ENCODE measurements at regions not wholly inside any gene's neighbourhood (a gene's known extent, or its start where the extent isn't known, plus 50 kb on each side); places are given as distances from the start of the nearest gene placed in this dataset.
A peak's percentile ranks its signal among the peaks of the same experiment; 100 is the strongest.
"Not testable (repeated sequence)": the region's sequence is repeated elsewhere in the genome, so short reads cannot be mapped to it uniquely, and the experiment has no call there.

DNA sequence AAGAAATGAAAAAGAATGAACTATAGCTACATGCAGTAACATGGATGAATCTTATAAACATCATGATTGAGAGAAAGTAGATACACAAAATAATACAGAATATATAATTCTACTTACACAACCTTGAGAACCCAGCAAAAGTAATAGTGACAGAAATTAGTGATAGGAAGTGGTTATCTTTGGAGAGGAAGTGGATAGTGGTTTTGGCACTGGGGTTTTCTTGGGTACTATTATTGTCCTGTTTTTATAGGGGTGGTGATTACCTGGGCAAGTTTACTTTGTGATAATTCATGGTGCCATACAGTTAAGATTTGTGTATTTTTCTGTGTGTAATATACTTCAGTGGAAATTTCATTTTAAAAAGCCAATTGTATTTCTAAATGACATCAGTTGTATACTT is 352.7 kb downstream of the AEBP2 start:
- Mint-ChIP-seq H3K36me3 (peaks cover 8% of the 10 kb centered on the region), H3K27me3 (peaks cover 2% of the 10 kb centered on the region), H3K4me3 (peak overlapping the region; percentile 71), H3K9me3 (peaks cover 9% of the 10 kb centered on the region), H3K27ac (peak overlapping the region; percentile 53), H3K4me1 (peaks cover 27% of the 10 kb centered on the region)
- ATAC-seq (ENCODE audit: low read depth): peak; percentile 74
- POLR2A ChIA-PET: no interaction called here
- DNase-seq: no peak

DNA sequence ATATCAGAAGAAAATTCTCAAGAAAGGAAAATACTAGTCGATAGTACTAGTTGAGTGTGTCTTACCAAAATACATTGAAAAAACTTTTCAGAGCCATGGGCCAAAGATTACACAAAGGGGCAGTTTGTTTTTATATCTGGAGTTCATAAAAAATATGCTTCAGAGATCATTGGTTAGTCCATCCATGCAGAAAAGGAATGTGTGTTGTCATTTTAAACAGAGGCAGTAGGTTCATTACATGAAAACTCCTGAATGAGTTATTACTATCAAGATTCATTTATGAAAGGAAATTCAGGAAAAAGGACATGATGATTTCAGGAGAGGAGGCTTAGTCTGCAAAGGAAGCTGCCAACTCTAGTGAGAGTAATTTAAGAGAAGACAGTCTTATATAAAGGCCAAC is 354.8 kb downstream of the AEBP2 start:
- Mint-ChIP-seq H3K4me3 (no peak overlapping the region), H3K4me1 (peaks cover 27% of the 10 kb centered on the region), H3K9me3 (peaks cover 7% of the 10 kb centered on the region), H3K27ac (no peak overlapping the region), H3K27me3 (no peaks in the 10 kb centered on the region), H3K36me3 (peaks cover 8% of the 10 kb centered on the region)
- DNase-seq (no peak), ATAC-seq (ENCODE audit: low read depth) (no peak)
- POLR2A ChIA-PET: no interaction called here

DNA sequence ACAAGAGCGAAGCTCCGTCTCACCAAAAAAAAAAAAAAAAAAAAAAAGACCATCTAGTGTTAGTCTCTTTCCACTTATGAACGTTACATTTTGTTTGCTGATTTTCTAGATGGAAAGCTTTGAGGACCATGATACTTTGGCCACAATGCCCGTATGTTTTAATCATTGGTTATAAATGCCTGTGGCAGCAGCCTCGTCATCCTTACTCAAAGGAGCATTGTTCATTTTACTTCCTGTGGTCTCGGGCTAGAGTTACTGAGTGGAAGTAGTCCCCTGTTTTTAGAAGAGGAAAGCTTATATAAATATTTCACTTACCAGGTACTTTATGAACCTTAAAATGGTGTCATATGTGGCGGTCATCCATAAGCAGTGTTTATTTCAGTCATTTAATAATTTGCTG is 359.9 kb downstream of the AEBP2 start:
- DNase-seq: no peak
- Mint-ChIP-seq H3K4me3 (no peak overlapping the region), H3K27me3 (peaks cover 3% of the 10 kb centered on the region), H3K27ac (no peak overlapping the region), H3K9me3 (peaks cover 4% of the 10 kb centered on the region), H3K4me1 (peaks cover 13% of the 10 kb centered on the region), H3K36me3 (peaks cover 5% of the 10 kb centered on the region)
- POLR2A ChIA-PET: no interaction called here
- no peak for ATAC-seq (ENCODE audit: low read depth)

DNA sequence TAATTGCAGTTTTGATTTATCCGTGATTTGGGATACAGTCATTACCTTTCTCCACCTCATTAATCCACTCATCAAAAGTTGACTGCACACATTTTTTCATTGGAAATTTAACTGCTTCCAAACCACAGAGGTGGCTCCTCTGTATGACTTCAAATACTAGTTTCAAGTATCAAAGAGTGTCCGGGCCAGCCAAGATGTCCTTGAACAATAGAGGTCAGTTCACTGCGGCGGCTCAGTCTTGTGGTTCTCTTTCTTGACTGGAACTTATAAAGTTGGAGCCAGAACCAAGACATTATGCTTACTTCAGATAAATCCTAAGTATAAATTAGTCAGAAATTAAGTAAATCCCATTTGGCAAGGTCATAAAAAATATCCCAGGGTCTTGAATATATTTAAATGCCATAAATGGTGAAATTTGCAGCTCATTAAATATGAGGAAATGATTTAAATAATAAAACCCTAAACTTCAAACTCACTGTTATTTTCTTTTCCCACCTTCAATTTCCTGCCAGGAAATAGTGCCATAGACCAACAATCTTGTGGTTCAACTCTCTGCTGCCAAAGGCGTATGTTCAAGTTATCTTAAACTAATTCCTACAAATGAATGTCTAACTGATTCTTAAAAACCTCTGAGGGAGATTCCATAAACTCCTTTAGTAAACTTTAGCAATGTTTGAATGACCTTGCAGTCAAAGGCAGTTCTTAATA is 360.8 kb downstream of the AEBP2 start:
- H3K27ac Mint-ChIP-seq: no peak overlapping the region
- peaks cover 1% of the 10 kb centered on the region for H3K36me3 Mint-ChIP-seq
- peaks cover 3% of the 10 kb centered on the region for H3K27me3 Mint-ChIP-seq
- H3K4me1 Mint-ChIP-seq: peaks cover 13% of the 10 kb centered on the region
- ATAC-seq (ENCODE audit: low read depth): no peak
- H3K4me3 Mint-ChIP-seq: no peak overlapping the region
- DNase-seq: no peak
- H3K9me3 Mint-ChIP-seq: peaks cover 2% of the 10 kb centered on the region
- POLR2A ChIA-PET: no interaction called here

DNA sequence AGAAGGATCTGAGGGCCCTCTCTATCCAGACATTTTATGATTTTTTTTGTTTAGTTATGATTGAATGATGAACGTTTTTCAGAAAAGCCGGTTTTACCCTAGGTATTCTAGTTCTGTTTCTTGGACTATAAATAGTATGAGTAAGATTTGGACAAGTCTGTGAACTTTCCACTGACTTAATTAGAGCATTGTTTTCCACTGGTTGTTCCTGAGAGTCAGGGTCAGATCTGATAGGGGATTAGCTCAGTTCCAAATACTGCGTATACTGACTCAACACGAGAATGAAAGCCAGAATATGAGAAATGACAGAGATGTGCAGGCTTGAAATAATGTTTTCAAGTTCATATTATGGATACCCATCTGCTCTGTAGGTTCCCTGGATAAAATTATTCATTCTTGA is 361.6 kb downstream of the AEBP2 start:
- POLR2A ChIA-PET: no interaction called here
- H3K4me3 Mint-ChIP-seq: no peak overlapping the region
- ATAC-seq (ENCODE audit: low read depth) (no peak), DNase-seq (no peak)
- peaks cover 3% of the 10 kb centered on the region for H3K27me3 Mint-ChIP-seq
- no peaks in the 10 kb centered on the region for H3K36me3 Mint-ChIP-seq
- no peak overlapping the region for H3K27ac Mint-ChIP-seq
- H3K9me3 Mint-ChIP-seq: peaks cover 2% of the 10 kb centered on the region
- H3K4me1 Mint-ChIP-seq: peaks cover 13% of the 10 kb centered on the region

DNA sequence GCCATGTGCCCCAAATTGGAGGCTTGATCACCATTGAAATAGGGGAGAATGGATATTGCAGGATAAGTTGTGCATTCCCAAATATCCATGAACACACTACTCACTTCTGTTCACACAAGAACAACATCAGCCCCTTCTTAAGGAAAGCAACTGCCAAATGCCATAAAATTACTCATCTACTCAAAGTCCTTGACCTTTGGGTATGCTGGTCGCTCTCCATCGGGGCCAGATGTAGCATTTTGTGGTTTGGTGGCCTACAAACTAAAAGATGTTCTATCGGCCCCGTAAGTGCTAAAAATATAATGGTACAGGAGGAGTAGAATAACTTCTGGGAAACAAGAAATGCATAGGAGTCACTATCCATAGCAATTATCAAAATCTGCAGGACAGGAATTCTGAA is 362.6 kb downstream of the AEBP2 start:
- Mint-ChIP-seq H3K9me3 (peaks cover 2% of the 10 kb centered on the region), H3K27ac (no peak overlapping the region), H3K4me1 (peaks cover 13% of the 10 kb centered on the region), H3K27me3 (peaks cover 6% of the 10 kb centered on the region), H3K36me3 (no peaks in the 10 kb centered on the region), H3K4me3 (no peak overlapping the region)
- ATAC-seq (ENCODE audit: low read depth): no peak
- no peak for DNase-seq
- POLR2A ChIA-PET: no interaction called here

DNA sequence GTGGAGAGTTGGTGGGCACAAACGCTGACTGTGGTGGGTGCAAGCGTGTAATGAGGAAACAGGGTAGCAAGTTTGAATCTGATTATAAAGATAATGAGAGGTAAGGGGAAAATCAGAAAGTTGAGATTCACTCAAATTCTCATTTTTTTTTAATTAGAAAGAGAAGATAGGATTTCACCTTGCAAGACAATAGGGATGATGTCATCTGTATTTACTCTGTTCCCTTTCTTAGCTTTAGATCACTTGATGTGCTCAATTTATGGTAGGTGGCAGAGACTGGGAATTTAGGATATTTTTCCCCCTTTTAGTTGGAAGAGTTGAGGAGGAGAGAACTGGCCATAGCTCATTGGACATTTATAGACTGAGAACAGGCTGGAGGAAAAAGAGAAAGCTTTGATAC is 363.6 kb downstream of the AEBP2 start:
- POLR2A ChIA-PET: no interaction called here
- Mint-ChIP-seq H3K36me3 (no peaks in the 10 kb centered on the region), H3K27ac (no peak overlapping the region), H3K4me1 (peaks cover 13% of the 10 kb centered on the region), H3K9me3 (peaks cover 2% of the 10 kb centered on the region), H3K4me3 (no peak overlapping the region), H3K27me3 (peaks cover 6% of the 10 kb centered on the region)
- no peak for DNase-seq
- no peak for ATAC-seq (ENCODE audit: low read depth)

DNA sequence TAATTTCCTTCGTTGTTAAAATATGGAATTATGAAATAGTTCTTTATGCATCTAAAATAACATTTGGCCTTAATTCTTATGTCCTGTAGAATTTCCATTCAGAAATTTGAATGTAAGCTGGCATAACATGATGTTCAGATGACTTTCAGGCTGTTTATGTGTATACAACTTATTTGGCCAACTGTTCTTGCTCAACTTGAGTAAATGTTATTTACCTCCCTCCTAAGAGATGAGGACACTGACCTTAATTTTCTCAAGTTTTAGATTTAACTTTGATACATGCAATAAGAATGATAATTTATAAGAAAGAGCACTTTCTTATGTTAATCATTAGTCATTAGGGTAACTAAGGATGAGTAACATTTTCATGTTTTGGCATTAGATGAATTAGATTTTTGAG is 365.4 kb downstream of the AEBP2 start:
- Mint-ChIP-seq H3K27me3 (peaks cover 6% of the 10 kb centered on the region), H3K4me1 (peaks cover 8% of the 10 kb centered on the region), H3K27ac (no peak overlapping the region), H3K36me3 (no peaks in the 10 kb centered on the region), H3K4me3 (no peak overlapping the region), H3K9me3 (peaks cover 10% of the 10 kb centered on the region)
- ATAC-seq (ENCODE audit: low read depth): no peak
- DNase-seq: no peak
- POLR2A ChIA-PET: no interaction called here

DNA sequence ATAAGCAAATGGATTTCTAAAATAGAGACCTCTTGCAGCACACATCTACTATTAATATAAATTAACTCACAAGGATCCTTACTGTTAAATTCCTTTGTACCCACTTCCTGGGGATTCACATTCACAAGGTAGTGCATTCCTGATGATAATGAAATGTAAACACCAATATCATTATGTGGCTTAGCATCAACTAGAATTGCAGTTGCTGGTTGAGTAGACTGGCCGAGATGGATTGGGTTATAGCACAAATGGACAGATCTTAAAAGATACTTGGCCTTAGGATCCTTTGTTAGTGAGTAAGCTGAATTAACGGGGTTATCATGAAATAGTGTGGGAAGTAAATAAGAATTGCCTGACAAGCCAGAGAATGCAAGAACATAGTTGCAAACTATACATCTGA is 369.1 kb downstream of the AEBP2 start:
- no peaks in the 10 kb centered on the region for H3K4me1 Mint-ChIP-seq
- POLR2A ChIA-PET: no interaction called here
- DNase-seq (no peak), ATAC-seq (ENCODE audit: low read depth) (no peak)
- H3K27ac Mint-ChIP-seq: no peak overlapping the region
- no peak overlapping the region for H3K4me3 Mint-ChIP-seq
- H3K36me3 Mint-ChIP-seq: no peaks in the 10 kb centered on the region
- peaks cover 10% of the 10 kb centered on the region for H3K9me3 Mint-ChIP-seq
- peaks cover 5% of the 10 kb centered on the region for H3K27me3 Mint-ChIP-seq

DNA sequence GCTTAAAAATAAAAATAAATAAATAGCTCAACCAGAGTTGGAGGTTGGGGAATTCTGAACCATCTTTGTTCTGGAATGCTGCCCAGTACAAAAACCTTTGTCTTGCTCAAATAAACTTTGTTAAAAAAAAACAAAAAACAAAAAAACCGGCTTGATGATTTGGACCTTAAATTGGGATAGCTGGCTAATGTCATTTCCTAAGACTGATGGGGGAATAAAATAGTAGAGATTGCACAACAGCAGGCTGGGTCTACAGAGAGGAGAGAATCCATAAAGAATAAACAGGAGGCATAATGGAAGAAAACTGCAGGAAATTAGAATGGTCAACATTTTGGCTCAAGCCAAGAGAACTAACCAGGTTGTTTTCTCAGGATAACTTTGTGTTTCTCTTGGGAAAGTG is 370.9 kb downstream of the AEBP2 start:
- Mint-ChIP-seq H3K4me1 (no peaks in the 10 kb centered on the region), H3K4me3 (no peak overlapping the region), H3K27ac (no peak overlapping the region), H3K36me3 (no peaks in the 10 kb centered on the region), H3K9me3 (peaks cover 13% of the 10 kb centered on the region), H3K27me3 (peaks cover 5% of the 10 kb centered on the region)
- POLR2A ChIA-PET: no interaction called here
- ATAC-seq (ENCODE audit: low read depth): no peak
- DNase-seq: no peak

DNA sequence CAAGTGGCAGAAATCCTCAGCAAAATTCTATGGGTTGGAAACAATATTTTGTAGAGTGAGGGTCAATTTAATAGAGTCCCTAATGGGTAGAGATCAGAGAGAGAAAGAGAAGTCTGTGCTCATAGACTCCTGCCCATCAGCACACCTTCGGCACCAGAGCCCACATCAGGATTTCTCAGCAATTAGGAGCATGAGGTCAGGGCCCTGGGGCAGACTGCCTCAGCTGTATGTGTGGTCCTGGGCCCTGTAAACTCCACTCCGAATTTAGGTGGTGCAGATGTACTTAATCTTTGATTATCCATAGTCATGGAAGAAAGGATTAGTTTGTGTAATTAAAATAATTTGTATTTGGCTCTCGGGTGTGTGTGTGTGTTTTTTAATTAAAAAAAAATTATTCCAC is 372.6 kb downstream of the AEBP2 start:
- Mint-ChIP-seq H3K36me3 (no peaks in the 10 kb centered on the region), H3K4me3 (no peak overlapping the region), H3K4me1 (no peaks in the 10 kb centered on the region), H3K9me3 (peaks cover 14% of the 10 kb centered on the region), H3K27me3 (peaks cover 2% of the 10 kb centered on the region), H3K27ac (no peak overlapping the region)
- no peak for ATAC-seq (ENCODE audit: low read depth)
- POLR2A ChIA-PET: no interaction called here
- no peak for DNase-seq

DNA sequence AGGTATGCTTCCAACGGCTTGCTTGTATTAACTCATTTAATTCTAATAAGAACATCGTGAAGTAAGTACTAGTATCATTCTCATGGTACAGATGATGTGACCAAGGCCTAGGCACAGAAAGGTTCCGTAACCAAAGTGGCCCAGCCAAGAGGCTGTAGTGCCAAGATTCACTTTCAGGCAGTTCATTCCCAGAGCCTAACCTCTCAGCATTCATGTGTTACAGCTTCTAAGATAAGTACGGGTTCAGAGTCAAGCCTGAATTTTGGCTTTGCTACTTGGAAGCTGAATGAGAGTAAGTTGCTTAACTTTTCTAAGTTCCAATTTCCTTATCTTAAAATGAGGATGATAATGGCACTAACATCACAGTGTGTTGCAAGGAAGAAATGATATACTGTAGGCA is 379.9 kb downstream of the AEBP2 start:
- no peak for ATAC-seq (ENCODE audit: low read depth)
- POLR2A ChIA-PET: no interaction called here
- DNase-seq: no peak
- Mint-ChIP-seq H3K27me3 (no peaks in the 10 kb centered on the region), H3K4me3 (no peak overlapping the region), H3K4me1 (no peaks in the 10 kb centered on the region), H3K9me3 (peaks cover 12% of the 10 kb centered on the region), H3K36me3 (peaks cover 4% of the 10 kb centered on the region), H3K27ac (no peak overlapping the region)

DNA sequence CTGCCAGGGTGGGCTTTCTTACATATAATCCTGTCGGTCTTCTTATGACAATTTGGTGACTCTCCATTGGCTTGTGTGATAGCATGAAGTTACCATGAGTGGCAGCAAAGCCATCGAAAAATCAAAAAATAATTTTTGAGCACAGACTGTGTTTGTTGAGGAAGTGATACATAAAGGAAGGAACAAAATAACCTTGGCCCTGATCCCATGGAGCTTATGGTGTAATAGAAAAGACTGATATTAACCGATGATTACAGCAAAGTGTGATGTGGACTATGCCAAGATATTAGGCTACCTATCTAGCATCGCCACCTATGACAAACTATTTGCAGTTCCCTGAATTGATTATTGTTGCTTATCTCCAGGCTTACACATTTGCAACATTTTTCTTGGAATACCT is 383.2 kb downstream of the AEBP2 start:
- Mint-ChIP-seq H3K27ac (no peak overlapping the region), H3K27me3 (no peaks in the 10 kb centered on the region), H3K36me3 (peaks cover 4% of the 10 kb centered on the region), H3K9me3 (peaks cover 22% of the 10 kb centered on the region), H3K4me3 (no peak overlapping the region), H3K4me1 (no peaks in the 10 kb centered on the region)
- no peak for ATAC-seq (ENCODE audit: low read depth)
- POLR2A ChIA-PET: no interaction called here
- DNase-seq: no peak

DNA sequence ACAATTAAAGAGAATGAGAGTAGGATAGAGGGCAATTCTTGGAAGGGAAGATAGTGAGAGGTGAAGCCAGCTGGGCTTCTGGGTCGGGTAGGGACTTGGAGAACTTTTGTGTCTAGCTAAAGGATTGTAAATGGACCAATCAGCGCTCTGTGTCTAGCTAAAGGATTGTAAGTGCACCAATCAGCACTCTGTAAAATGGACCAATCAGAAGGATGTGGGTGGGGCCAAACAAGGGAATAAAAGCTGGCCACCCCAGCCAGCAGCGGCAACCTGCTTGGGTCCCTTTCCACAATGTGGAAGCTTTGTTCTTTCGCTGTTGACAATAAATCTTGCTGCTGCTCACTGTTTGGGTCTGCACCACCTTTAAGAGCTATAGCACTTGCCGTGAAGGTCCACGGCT is 384.0 kb downstream of the AEBP2 start:
- ATAC-seq (ENCODE audit: low read depth): not testable (repeated sequence)

More for the DNA sequence above, 384.0 kb downstream of the AEBP2 start:
- H3K27me3 Mint-ChIP-seq, H3K36me3 Mint-ChIP-seq, DNase-seq, H3K27ac Mint-ChIP-seq, H3K4me1 Mint-ChIP-seq, H3K4me3 Mint-ChIP-seq, POLR2A ChIA-PET: not testable (repeated sequence)
- peaks cover 22% of the 10 kb centered on the region for H3K9me3 Mint-ChIP-seq
